Testis (tissue), 2 donors: ENCODE measurements at regions not wholly inside any gene's neighbourhood (a gene's known extent, or its start where the extent isn't known, plus 50 kb on each side); places are given as distances from the start of the nearest gene placed in this dataset.

Source experiments
- DNase-seq: peaks from one replicate; pipeline ENCODE4 v3.0.0-alpha.2; 2019
- H3K27ac ChIP-seq, 2 donors: fragments of 200-600 bp; sonication (generic); one replicate each; pipeline ENCODE4 v1.5.1; 2019
- H3K27me3 ChIP-seq: fragments of 200-600 bp; sonication (generic); one replicate; pipeline ENCODE4 v1.5.1; 2019
- H3K36me3 ChIP-seq: fragments of 200-600 bp; sonication (generic); one replicate; pipeline ENCODE4 v1.5.1; 2017; ENCODE audit warnings: low read depth; ENCODE audit errors: missing control alignments
- H3K4me1 ChIP-seq: fragments of 200-600 bp; sonication (generic); one replicate; pipeline ENCODE4 v1.5.1; 2019
- H3K4me3 ChIP-seq, 2 donors: fragments of 200-600 bp; sonication (generic); one replicate each; pipeline ENCODE4 v1.5.1; 2017 to 2019
- H3K9me3 ChIP-seq: fragments of 200-600 bp; sonication (generic); one replicate; pipeline ENCODE4 v1.5.1; 2017
- CTCF ChIP-seq, 3 experiments: fragments of 450-650 bp in 2 of 3; fragments of 200-600 bp in 1 of 3; sonication (generic) in 1 of 3; IDR thresholded peaks; one replicate each; pipeline ENCODE4 v1.5.1; 2016 to 2019; ENCODE audit warnings: antibody characterized with exemption in 3 of 3, mild to moderate bottlenecking in 2 of 3, moderate library complexity in 1 of 3
- POLR2A ChIP-seq: fragments of 450-650 bp; IDR thresholded peaks from one replicate; pipeline ENCODE4 v1.6.1; 2017; ENCODE audit warnings: antibody characterized with exemption, mild to moderate bottlenecking, moderate library complexity
- WGBS, 2 donors: methylation state at CpG; one replicate each; pipeline ENCODE4 v1.1.5; 2018; 5-methylcytosine and 5-hydroxymethylcytosine counted together
- intact Hi-C: fragments of 100-400 bp; cut with DNase I; formaldehyde crosslinking; loops from one replicate; pipeline ENCODE4 v1.15.1; 2023; ENCODE audit warnings: low total_unique reads

GRCh38 chr9:91116211-91116610, 245.5 kb downstream of the AUH start:
- WGBS, 2 donors = 51 to 58% methylated on average over 3 of the region's 3 CpGs
- no peak for DNase-seq
- Histone ChIP-seq H3K9me3 (no peaks in the 10 kb centered on the region), H3K27me3 (no peaks in the 10 kb centered on the region), H3K4me1 (peaks cover 13% of the 10 kb centered on the region), H3K36me3 (no peaks in the 10 kb centered on the region), H3K4me3 (no peak overlapping the region), H3K27ac (peak overlapping the region in 1 of 2 donors; percentile 37)
- intact Hi-C loops = loop anchor here (5.0 kb wide), 1 partner anchor 76 kb away; no protein-coding TSS in a partner anchor
- no peak for TF ChIP-seq POLR2A
- no peak for TF ChIP-seq CTCF (IDR thresholded peaks at IDR 0.05)

GRCh38 chr9:91116711-91117110, 245.0 kb downstream of the AUH start:
- TF ChIP-seq CTCF (IDR thresholded peaks at IDR 0.05) = no peak
- no peak for TF ChIP-seq POLR2A
- 77 to 87% methylated on average over 5 of the region's 5 CpGs for WGBS, 2 donors
- Histone ChIP-seq H3K27me3 (no peaks in the 10 kb centered on the region), H3K9me3 (no peaks in the 10 kb centered on the region), H3K4me3 (no peak overlapping the region), H3K4me1 (peaks cover 13% of the 10 kb centered on the region), H3K36me3 (no peaks in the 10 kb centered on the region), H3K27ac (peak overlapping the region in 1 of 2 donors; percentile 37)
- intact Hi-C loops = loop anchor here (5.0 kb wide), 1 partner anchor 76 kb away; no protein-coding TSS in a partner anchor
- no peak for DNase-seq

- no peaks in the 10 kb centered on the region for H3K9me3 ChIP-seq
- DNase-seq = no peak
- H3K27ac ChIP-seq = peak overlapping the region; percentile 41 to 79
- WGBS, 2 donors = 46 to 60% methylated on average over 1 to 29 of the region's 29 CpGs
- no peak for TF ChIP-seq POLR2A
- no peak for TF ChIP-seq CTCF (IDR thresholded peaks at IDR 0.05)
- intact Hi-C loops = loop anchor here (5.0 kb wide), 1 partner anchor 75 kb away; no protein-coding TSS in a partner anchor
- H3K36me3 ChIP-seq = no peaks in the 10 kb centered on the region
- H3K4me1 ChIP-seq = peaks cover 13% of the 10 kb centered on the region
- no peaks in the 10 kb centered on the region for H3K27me3 ChIP-seq
- peak overlapping the region; percentile 16 to 40 for H3K4me3 ChIP-seq
These were observed 244.2 kb downstream of the AUH start for GRCh38 chr9:91117474-91117891.

- H3K4me1 ChIP-seq = peaks cover 13% of the 10 kb centered on the region
- no peaks in the 10 kb centered on the region for H3K9me3 ChIP-seq
- H3K4me3 ChIP-seq = peak overlapping the region; percentile 19 to 40
- H3K27me3 ChIP-seq = no peaks in the 10 kb centered on the region
- no peaks in the 10 kb centered on the region for H3K36me3 ChIP-seq
- H3K27ac ChIP-seq = peak overlapping the region; percentile 41 to 79
- intact Hi-C loops = loop anchor here (5.0 kb wide), 1 partner anchor 74 kb away; no protein-coding TSS in a partner anchor
- peak; percentile 89 for DNase-seq
- 1 to 8% methylated on average over 29 to 36 of the region's 36 CpGs for WGBS, 2 donors
- TF ChIP-seq CTCF (IDR thresholded peaks at IDR 0.05) (no peak), POLR2A (no peak)
These were observed 243.6 kb downstream of the AUH start for GRCh38 chr9:91117959-91118703.

- Histone ChIP-seq H3K9me3 (no peaks in the 10 kb centered on the region), H3K4me1 (peaks cover 13% of the 10 kb centered on the region), H3K27ac (peak overlapping the region; percentile 41 to 79), H3K4me3 (peak overlapping the region in 1 of 2 donors; percentile 40), H3K36me3 (no peaks in the 10 kb centered on the region), H3K27me3 (no peaks in the 10 kb centered on the region)
- intact Hi-C loops = loop anchor here (5.0 kb wide), 1 partner anchor 74 kb away; no protein-coding TSS in a partner anchor
- no peak for TF ChIP-seq CTCF (IDR thresholded peaks at IDR 0.05)
- 3 to 9% methylated on average over 2 of the region's 2 CpGs for WGBS, 2 donors
- DNase-seq = no peak
These were observed 243.1 kb downstream of the AUH start for GRCh38 chr9:91118704-91119025.
